CD14-positive monocyte (primary cell): ENCODE measurements at regions not wholly inside any gene's neighbourhood (a gene's known extent, or its start where the extent isn't known, plus 50 kb on each side); places are given as distances from the start of the nearest gene placed in this dataset.

Source experiments
- DNase-seq, 3 donors: peaks; one replicate each; pipeline ENCODE4 v3.0.0-alpha.2; 2011 to 2022
- H2AFZ ChIP-seq: 2 replicates; pipeline ENCODE4 v1.6.0; 2012; ENCODE audit warnings: mild to moderate bottlenecking, low read depth, low read length, inconsistent platforms; ENCODE audit not compliant: insufficient read depth, poor library complexity, severe bottlenecking
- H3K27ac ChIP-seq, 2 donors: 1 replicate in 1 of 2; 2 replicates in 1 of 2; pipeline ENCODE4 v1.5.1; 2012 to 2013; ENCODE audit warnings: low read length in 2 of 2, control low read depth in 1 of 2, inconsistent platforms in 1 of 2, low read depth in 1 of 2, mild to moderate bottlenecking in 1 of 2
- H3K27me3 ChIP-seq, 2 donors: one replicate each; pipeline versions ENCODE4 v1.6.0 to v1.6.1; 2011 to 2013; ENCODE audit warnings: low read length in 2 of 2; ENCODE audit not compliant: control insufficient read depth in 2 of 2, insufficient read depth in 2 of 2
- H3K36me3 ChIP-seq, 2 donors: replicated peaks in 1 of 2; 1 replicate in 1 of 2; 2 replicates in 1 of 2; pipeline versions ENCODE4 v1.5.1 to v1.6.1; 2012 to 2013; ENCODE audit warnings: low read length in 2 of 2, control low read depth in 1 of 2, inconsistent platforms in 1 of 2, mild to moderate bottlenecking in 1 of 2; ENCODE audit not compliant: insufficient read depth in 2 of 2, control insufficient read depth in 1 of 2
- H3K4me1 ChIP-seq, 2 donors: 1 replicate in 1 of 2; 2 replicates in 1 of 2; pipeline versions ENCODE4 v1.5.1 to v1.6.1; 2012 to 2013; ENCODE audit warnings: low read length in 2 of 2, control low read depth in 1 of 2, inconsistent platforms in 1 of 2, mild to moderate bottlenecking in 1 of 2, moderate library complexity in 1 of 2; ENCODE audit not compliant: insufficient read depth in 2 of 2, control insufficient read depth in 1 of 2
- H3K4me2 ChIP-seq: replicated peaks from 2 replicates; pipeline ENCODE3; 2012; ENCODE audit warnings: low read length, moderate library complexity, mild to moderate bottlenecking; ENCODE audit not compliant: poor library complexity, severe bottlenecking; ENCODE audit errors: extremely low read depth
- H3K4me3 ChIP-seq, 3 experiments: fragments of 200-600 bp in 1 of 3; sonication (generic) in 1 of 3; replicated peaks in 1 of 3; 1 replicate in 2 of 3; 2 replicates in 1 of 3; pipeline ENCODE4 v1.5.1; 2011 to 2013; ENCODE audit warnings: low read length in 3 of 3, mild to moderate bottlenecking in 3 of 3, control low read depth in 2 of 3, low read depth in 2 of 3, inconsistent platforms in 1 of 3, moderate library complexity in 1 of 3
- H3K79me2 ChIP-seq: 2 replicates; pipeline ENCODE4 v1.6.0; 2012; ENCODE audit warnings: mild to moderate bottlenecking, control low read depth, inconsistent platforms, low read length, moderate library complexity; ENCODE audit not compliant: insufficient read depth
- H3K9ac ChIP-seq: 2 replicates; pipeline ENCODE4 v1.6.0; 2017; ENCODE audit warnings: low read length, mild to moderate bottlenecking; ENCODE audit not compliant: insufficient read depth, poor library complexity, severe bottlenecking
- H3K9me3 ChIP-seq, 2 donors: replicated peaks in 1 of 2; 1 replicate in 1 of 2; 2 replicates in 1 of 2; pipeline versions ENCODE4 v1.5.1 to v1.6.1; 2012 to 2013; ENCODE audit warnings: low read length in 2 of 2, control low read depth in 1 of 2; ENCODE audit not compliant: control insufficient read depth in 1 of 2, insufficient read depth in 1 of 2
- H4K20me1 ChIP-seq: 2 replicates; pipeline ENCODE4 v1.6.0; 2012; ENCODE audit warnings: mild to moderate bottlenecking, low read length, control low read depth, moderate library complexity; ENCODE audit not compliant: insufficient read depth
- H3K27ac Mint-ChIP-seq, 7 donors: one replicate each; pipeline ENCODE4 v1.8.0; 2020; ENCODE audit warnings: mild to moderate bottlenecking in 7 of 7, mixed read lengths in 7 of 7, moderate library complexity in 6 of 7, inconsistent platforms in 2 of 7
- H3K27me3 Mint-ChIP-seq, 3 donors: one replicate each; pipeline ENCODE4 v1.8.0; 2021 to 2022; ENCODE audit warnings: low read depth in 3 of 3, mild to moderate bottlenecking in 3 of 3, mixed read lengths in 3 of 3, moderate library complexity in 3 of 3, inconsistent platforms in 1 of 3
- H3K36me3 Mint-ChIP-seq, 2 donors: one replicate each; pipeline ENCODE4 v1.8.0; 2020; ENCODE audit warnings: mixed read lengths in 2 of 2, inconsistent platforms in 1 of 2, mild to moderate bottlenecking in 1 of 2
- H3K4me1 Mint-ChIP-seq: one replicate; pipeline ENCODE4 v1.8.0; 2020; ENCODE audit warnings: mild to moderate bottlenecking, mixed read lengths
- H3K4me3 Mint-ChIP-seq, 2 donors: one replicate each; pipeline ENCODE4 v1.8.0; 2020; ENCODE audit warnings: mild to moderate bottlenecking in 2 of 2, mixed read lengths in 2 of 2, moderate library complexity in 1 of 2
- H3K9me3 Mint-ChIP-seq, 7 donors: one replicate each; pipeline ENCODE4 v1.8.0; 2020 to 2022; ENCODE audit warnings: mixed read lengths in 7 of 7, mild to moderate bottlenecking in 6 of 7, moderate library complexity in 6 of 7, inconsistent platforms in 2 of 7
- CTCF ChIP-seq: fragments of 200-600 bp; IDR thresholded peaks from one replicate; pipeline ENCODE4 v1.8.0; 2022; ENCODE audit warnings: antibody characterized with exemption, mild to moderate bottlenecking
- WGBS: methylation state at CpG from one replicate; pipeline ENCODE4 v1.1.5; 2013; ENCODE audit warnings: missing lambda C conversion rate; ENCODE audit not compliant: insufficient coverage; 5-methylcytosine and 5-hydroxymethylcytosine counted together
- intact Hi-C, 2 donors: fragments of 100-400 bp; cut with micrococcal nuclease; formaldehyde crosslinking; loops; one replicate each; pipeline versions ENCODE4 v1.15.0 to v1.15.1; 2023

DNA sequence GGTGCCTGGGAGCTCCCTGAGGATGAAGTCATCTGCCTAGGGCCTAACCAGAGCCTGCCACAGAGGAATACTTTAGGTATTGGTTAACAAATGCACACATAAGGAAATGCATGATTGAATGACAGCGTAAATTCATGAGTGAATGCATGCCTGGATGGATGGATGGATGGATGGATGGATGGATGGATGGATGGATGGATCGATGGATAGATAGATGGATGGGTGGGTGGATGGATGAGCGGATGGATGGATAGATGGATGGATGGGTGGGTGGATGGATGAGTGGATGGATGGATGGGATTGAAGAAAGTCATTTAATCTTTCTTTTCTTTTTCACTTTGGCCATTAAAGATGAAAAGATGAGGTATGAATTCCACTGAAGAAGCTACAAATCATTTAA lies 111.9 kb upstream of the SIRPG start:
- no peaks in the 10 kb centered on the region for H3K27me3 ChIP-seq
- H3K4me1 ChIP-seq: peaks cover 2 to 6% of the 10 kb centered on the region in 2 donors
- peaks cover 16% of the 10 kb centered on the region for H3K4me1 Mint-ChIP-seq
- H2AFZ ChIP-seq: no peak overlapping the region
- H3K36me3 ChIP-seq: no peaks in the 10 kb centered on the region
- no peak overlapping the region for H3K4me3 Mint-ChIP-seq
- H3K79me2 ChIP-seq: no peaks in the 10 kb centered on the region
- TF ChIP-seq CTCF: no peak
- DNase-seq: no peak
- H3K9me3 ChIP-seq: no peaks in the 10 kb centered on the region
- no peak overlapping the region for H3K27ac ChIP-seq
- no peak overlapping the region for H3K4me3 ChIP-seq
- no peak overlapping the region for H3K4me2 ChIP-seq
- H3K36me3 Mint-ChIP-seq: peaks cover 0 to 2% of the 10 kb centered on the region in 2 donors
- H3K9ac ChIP-seq: no peak overlapping the region
- no peaks in the 10 kb centered on the region for H4K20me1 ChIP-seq
- peaks cover 0 to 7% (median 1%) of the 10 kb centered on the region in 3 donors for H3K27me3 Mint-ChIP-seq
- no peaks in the 10 kb centered on the region for H3K9me3 Mint-ChIP-seq
- 100% methylated on average over 2 of the region's 3 CpGs for WGBS
- no peak overlapping the region for H3K27ac Mint-ChIP-seq
- intact Hi-C loops: no loop called here

DNA sequence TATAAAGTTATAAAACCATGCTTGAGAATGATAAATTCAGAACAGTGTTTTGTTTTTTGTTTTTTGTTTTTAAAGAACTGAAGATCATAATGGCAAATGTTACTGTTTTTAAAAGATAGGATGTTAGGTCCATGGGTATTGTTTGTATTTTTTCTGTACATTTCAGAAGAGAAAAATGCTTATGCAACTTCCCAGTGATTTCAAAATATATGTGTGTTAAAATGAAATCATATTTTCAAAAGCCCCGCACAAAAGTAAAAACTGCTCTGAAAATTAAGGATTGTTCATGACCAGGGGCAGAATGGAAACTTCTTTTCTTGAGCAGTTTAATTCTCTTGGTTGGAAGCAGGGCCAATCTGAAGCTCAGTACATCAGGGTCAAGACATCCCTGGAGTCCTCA lies 109.2 kb upstream of the SIRPG start:
- Histone ChIP-seq H3K9me3 (no peaks in the 10 kb centered on the region), H4K20me1 (no peaks in the 10 kb centered on the region), H3K27ac (no peak overlapping the region), H3K4me3 (no peak overlapping the region), H3K4me2 (peak overlapping the region; percentile 35), H3K79me2 (no peaks in the 10 kb centered on the region), H3K36me3 (no peaks in the 10 kb centered on the region), H2AFZ (no peak overlapping the region), H3K9ac (no peak overlapping the region), H3K27me3 (no peaks in the 10 kb centered on the region), H3K4me1 (peaks cover 2 to 6% of the 10 kb centered on the region in 2 donors)
- DNase-seq: no peak
- TF ChIP-seq CTCF: no peak
- Mint-ChIP-seq H3K4me3 (peak overlapping the region in 1 of 2 donors; percentile 58), H3K36me3 (peaks cover 0 to 2% of the 10 kb centered on the region in 2 donors), H3K9me3 (no peaks in the 10 kb centered on the region), H3K27me3 (peaks cover 0 to 7% (median 0%) of the 10 kb centered on the region in 3 donors), H3K27ac (peak overlapping the region in 3 of 7 donors; percentile 33 to 87 (median 33)), H3K4me1 (peaks cover 19% of the 10 kb centered on the region)
- no CpG with 5 or more reads among the region's 1 CpG for WGBS
- intact Hi-C loops: no loop called here
